OCI-LY1 (cell line): ENCODE measurements at regions not wholly inside any gene's neighbourhood (a gene's known extent, or its start where the extent isn't known, plus 50 kb on each side); places are given as distances from the start of the nearest gene placed in this dataset.

Source experiments
- H2AFZ ChIP-seq: fragments of 200-600 bp; sonication (generic), shearing (Covaris generic); 2 replicates; pipeline ENCODE4 v1.6.0; 2014; ENCODE audit warnings: antibody characterized with exemption, mild to moderate bottlenecking, low read length
- H3F3A ChIP-seq: fragments of 200-600 bp; sonication (generic), shearing (Covaris generic); 2 replicates; pipeline ENCODE4 v1.6.0; 2014; ENCODE audit warnings: mild to moderate bottlenecking, antibody characterized with exemption, low read length, moderate library complexity; ENCODE audit not compliant: insufficient read depth
- H3K27ac ChIP-seq: fragments of 200-600 bp; sonication (generic); 2 replicates; pipeline ENCODE4 v1.5.1; 2014; ENCODE audit warnings: low read length, mixed run types, mild to moderate bottlenecking, low read depth; ENCODE audit not compliant: poor library complexity, severe bottlenecking
- H3K27me3 ChIP-seq: fragments of 200-600 bp; sonication (generic); 2 replicates; pipeline ENCODE4 v1.6.0; 2014; ENCODE audit warnings: antibody characterized with exemption, mild to moderate bottlenecking, low read length, moderate library complexity; ENCODE audit not compliant: insufficient read depth
- H3K36me3 ChIP-seq: fragments of 200-600 bp; sonication (generic); 2 replicates; pipeline ENCODE4 v1.6.1; 2014; ENCODE audit warnings: mild to moderate bottlenecking, antibody characterized with exemption, low read length, moderate library complexity, mixed read lengths; ENCODE audit not compliant: insufficient read depth
- H3K4me1 ChIP-seq: fragments of 200-600 bp; sonication (generic); 2 replicates; pipeline ENCODE4 v1.5.1; 2014; ENCODE audit warnings: mild to moderate bottlenecking, low read length, moderate library complexity; ENCODE audit not compliant: insufficient read depth, severe bottlenecking
- H3K4me2 ChIP-seq: fragments of 200-600 bp; sonication (generic), shearing (Covaris generic); 2 replicates; pipeline ENCODE4 v1.6.1; 2014; ENCODE audit warnings: low read length
- H3K4me3 ChIP-seq: fragments of 200-600 bp; sonication (generic); 2 replicates; pipeline ENCODE4 v1.5.1; 2014; ENCODE audit warnings: low read length, low read depth, mild to moderate bottlenecking, mixed read lengths; ENCODE audit not compliant: poor library complexity, severe bottlenecking
- H3K79me2 ChIP-seq: fragments of 200-600 bp; shearing (Covaris generic); 2 replicates; pipeline ENCODE4 v1.6.1; 2016; ENCODE audit warnings: mixed run types, low read length, mixed read lengths; ENCODE audit not compliant: insufficient read depth
- H3K9ac ChIP-seq: fragments of 200-600 bp; sonication (generic), shearing (Covaris generic); 2 replicates; pipeline ENCODE4 v1.6.1; 2014; ENCODE audit warnings: mild to moderate bottlenecking, low read length, mixed read lengths
- H3K9me2 ChIP-seq: fragments of 200-600 bp; sonication (generic), shearing (Covaris generic); 2 replicates; pipeline ENCODE4 v1.6.1; 2014; ENCODE audit warnings: low read depth, mild to moderate bottlenecking, low read length, mixed read lengths
- H3K9me3 ChIP-seq: fragments of 200-600 bp; shearing (Covaris generic); 2 replicates; pipeline ENCODE4 v1.6.1; 2014; ENCODE audit warnings: low read length, mixed read lengths
- H4K20me1 ChIP-seq: fragments of 200-600 bp; sonication (generic), shearing (Covaris generic); 2 replicates; pipeline ENCODE4 v1.6.0; 2016; ENCODE audit warnings: mild to moderate bottlenecking, low read length; ENCODE audit not compliant: insufficient read depth
- CTCF ChIP-seq: fragments of 200-600 bp; sonication (generic), shearing (Covaris generic); IDR thresholded peaks from 2 replicates; pipeline ENCODE4 v1.5.1; 2017; ENCODE audit warnings: mild to moderate bottlenecking, antibody characterized with exemption, low read length, moderate library complexity, mixed read lengths
- EZH2 ChIP-seq: fragments of 200-600 bp; sonication (generic), shearing (Covaris generic); IDR thresholded peaks from 2 replicates; pipeline ENCODE4 v1.8.0; 2017; ENCODE audit warnings: borderline replicate concordance, mixed run types, mild to moderate bottlenecking, antibody characterized with exemption, low read length, moderate library complexity, mixed read lengths

DNA sequence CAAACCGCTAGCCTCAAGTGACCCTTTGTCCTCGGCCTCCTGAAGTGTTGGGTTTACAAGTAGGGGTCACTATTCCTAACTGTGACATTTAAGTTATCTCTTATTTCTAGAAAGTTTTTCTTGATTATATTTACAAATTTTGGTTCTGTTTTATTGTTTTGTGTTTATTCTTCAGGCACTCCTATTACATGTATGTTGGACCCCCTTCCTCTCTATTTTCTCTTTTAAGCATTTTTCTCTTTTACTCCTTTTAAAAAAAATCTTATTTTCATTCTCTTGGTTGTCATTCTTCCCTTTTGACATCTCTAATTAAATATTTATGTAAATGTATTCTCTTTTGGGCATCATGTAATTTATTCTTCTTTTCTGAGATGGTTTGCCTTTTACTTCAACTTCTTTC lies 50.4 kb upstream of the MAP3K7 start:
- Histone ChIP-seq H3K36me3 (no peaks in the 10 kb centered on the region), H3K9me2 (no peaks in the 10 kb centered on the region), H4K20me1 (no peaks in the 10 kb centered on the region), H3K27me3 (no peaks in the 10 kb centered on the region), H3K4me1 (no peaks in the 10 kb centered on the region), H3K4me3 (no peak overlapping the region), H3F3A (no peaks in the 10 kb centered on the region), H3K79me2 (no peaks in the 10 kb centered on the region), H3K4me2 (no peak overlapping the region), H3K9ac (no peak overlapping the region), H3K27ac (no peak overlapping the region), H2AFZ (no peak overlapping the region), H3K9me3 (no peaks in the 10 kb centered on the region; the same call in 1 of the 2 replicates)
- TF ChIP-seq EZH2: no peak
- TF ChIP-seq CTCF: no peak
